DND-41 (cell line): ENCODE measurements at regions not wholly inside any gene's neighbourhood (a gene's known extent, or its start where the extent isn't known, plus 50 kb on each side); places are given as distances from the start of the nearest gene placed in this dataset.

Source experiments
- CTCF ChIP-seq: IDR thresholded peaks from 2 replicates; pipeline ENCODE4 v1.5.1; 2012; ENCODE audit warnings: borderline replicate concordance, low read length, moderate library complexity, mild to moderate bottlenecking; ENCODE audit not compliant: poor library complexity, severe bottlenecking; ENCODE audit errors: extremely low read depth
- EZH2 ChIP-seq: IDR thresholded peaks from 3 replicates; pipeline ENCODE4 v1.6.1; 2012; ENCODE audit warnings: borderline replicate concordance, low read depth, mild to moderate bottlenecking, moderate library complexity, low read length, inconsistent platforms; ENCODE audit not compliant: severe bottlenecking

DNA sequence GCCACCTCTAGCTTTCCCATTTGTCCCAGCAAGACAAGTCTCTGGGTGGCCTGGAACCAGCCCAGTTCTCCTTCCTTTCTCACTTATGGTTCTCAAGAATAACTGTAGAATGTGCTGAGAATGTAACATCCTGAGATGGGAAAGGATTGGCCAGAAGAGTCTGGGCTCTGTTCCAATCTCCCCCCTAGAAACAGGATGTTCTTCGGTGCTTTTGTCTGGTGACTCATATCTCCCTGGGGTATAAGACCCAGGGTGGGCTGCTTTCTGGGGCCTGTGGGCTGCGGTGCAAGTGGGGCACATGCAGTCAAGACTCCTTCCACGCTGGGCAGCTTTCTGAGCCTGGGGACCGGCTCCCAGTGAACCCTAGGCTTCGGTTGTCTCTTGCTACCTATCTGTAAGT lies 251.2 kb upstream of the POU3F1 start:
- TF ChIP-seq CTCF (no peak), EZH2 (no peak)
